PC-9 (cell line): ENCODE measurements at regions not wholly inside any gene's neighbourhood (a gene's known extent, or its start where the extent isn't known, plus 50 kb on each side); places are given as distances from the start of the nearest gene placed in this dataset.

Experiments
- CTCF ChIP-seq: fragments of 200-600 bp; sonication (generic); conservative IDR thresholded peaks from 2 replicates; pipeline ENCODE4 v1.6.1; 2017; ENCODE audit warnings: mixed run types, antibody characterized with exemption, mild to moderate bottlenecking, moderate library complexity
- EZH2 ChIP-seq: fragments of 200-600 bp; sonication (generic); IDR thresholded peaks from 2 replicates; pipeline ENCODE4 v1.8.0; 2017; ENCODE audit warnings: antibody characterized with exemption, low read depth

- TF ChIP-seq CTCF, result no peak
- TF ChIP-seq EZH2, result no peak
Observed at GRCh38 chr3:26768068-26768651, 145.6 kb downstream of the LRRC3B start.
